NK-92 treated with Interleukin-12 subunit alpha and Interleukin-12 subunit beta, amount 100 ng/mL, for 24 hours (cell line): ENCODE measurements at regions not wholly inside any gene's neighbourhood (a gene's known extent, or its start where the extent isn't known, plus 50 kb on each side); places are given as distances from the start of the nearest gene placed in this dataset.

Source experiments
- DNase-seq: peaks from one replicate; lab custom pipeline; 2025; lab: John Stamatoyannopoulos, UW

DNA sequence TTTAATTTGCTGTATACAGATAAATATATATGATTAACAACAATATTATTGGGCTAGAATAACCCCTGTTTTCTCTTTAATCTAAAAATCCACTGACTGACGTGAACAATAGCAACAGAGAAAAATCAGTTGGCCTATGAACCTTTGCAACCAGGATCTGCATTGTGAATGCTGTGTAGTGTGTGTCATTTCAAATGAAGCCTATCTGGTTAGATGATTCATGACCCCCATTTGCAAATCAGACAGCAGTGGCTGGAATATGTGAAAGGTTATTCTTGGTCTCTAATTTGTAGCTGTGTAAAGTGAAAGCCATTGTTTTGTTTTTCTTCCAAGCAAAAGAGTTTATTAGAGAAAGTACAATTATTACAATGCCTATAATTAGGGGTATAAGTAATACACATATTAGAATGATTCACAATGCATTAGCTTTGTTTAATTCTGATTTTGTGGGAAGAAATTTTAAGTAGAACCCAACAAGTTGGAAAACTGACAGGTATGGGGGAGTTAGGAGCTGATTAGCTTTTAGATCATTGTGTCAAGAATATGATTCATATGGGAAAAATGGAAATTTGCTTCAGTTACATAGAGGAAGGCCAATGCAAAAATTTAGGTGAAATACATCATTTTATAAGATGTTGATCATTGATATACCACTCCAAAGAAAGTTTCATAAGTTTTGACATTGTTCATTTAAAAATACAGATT lies 1362.2 kb upstream of the TMEFF2 start:
- no peak for DNase-seq

GRCh38 chr2:193549661-193550060 lies 1354.9 kb upstream of the TMEFF2 start:
- no peak for DNase-seq

DNA sequence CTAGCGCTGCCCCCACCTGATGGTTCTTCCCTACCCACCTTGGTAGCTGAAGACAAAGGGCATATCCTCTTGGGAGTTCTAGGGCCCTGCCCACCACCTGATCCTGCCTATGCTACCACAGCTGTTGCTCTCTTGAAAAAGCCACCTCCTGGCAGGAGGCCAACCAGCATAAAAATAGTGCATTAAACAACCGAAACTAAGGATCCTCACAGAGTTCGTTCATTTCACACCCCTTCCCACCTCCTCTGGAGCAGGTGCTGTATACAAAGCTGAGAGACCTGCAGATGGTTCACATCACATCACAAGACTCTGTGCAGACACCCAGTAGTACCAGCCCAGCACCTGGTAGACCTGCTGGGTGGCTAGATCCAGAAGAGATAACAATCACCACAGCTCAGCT lies 1348.0 kb upstream of the TMEFF2 start:
- no peak for DNase-seq

DNA sequence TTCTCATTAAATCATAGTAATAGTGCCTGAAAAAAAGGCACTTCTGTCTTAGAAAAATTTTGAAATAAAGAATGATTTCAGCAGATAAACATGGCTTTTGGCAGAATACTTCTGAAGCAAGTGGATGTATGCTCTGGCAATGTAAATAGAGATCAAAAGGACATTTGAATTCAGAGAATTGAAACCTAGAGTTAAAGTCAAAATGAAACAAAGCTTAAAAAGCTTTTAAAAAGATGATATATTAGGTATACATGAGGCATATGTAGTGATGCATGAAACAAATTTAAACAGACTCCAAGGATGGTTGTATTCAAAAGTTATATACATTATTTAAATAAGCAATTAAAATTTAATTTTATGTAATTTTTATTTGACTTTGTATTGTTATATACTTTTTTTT lies 1344.5 kb upstream of the TMEFF2 start:
- DNase-seq, result no peak

GRCh38 chr2:193538061-193538460 lies 1343.3 kb upstream of the TMEFF2 start:
- DNase-seq, result no peak

- no peak for DNase-seq
These were observed 1342.8 kb upstream of the TMEFF2 start for GRCh38 chr2:193537531-193537930.

GRCh38 chr2:193528458-193528857 lies 1333.7 kb upstream of the TMEFF2 start:
- no peak for DNase-seq

GRCh38 chr2:193527146-193527545 lies 1332.4 kb upstream of the TMEFF2 start:
- no peak for DNase-seq

GRCh38 chr2:193523662-193524061 lies 1328.9 kb upstream of the TMEFF2 start:
- DNase-seq, result no peak

GRCh38 chr2:193521523-193521922 lies 1326.8 kb upstream of the TMEFF2 start:
- DNase-seq, result no peak

- DNase-seq, result no peak
These were observed 1326.2 kb upstream of the TMEFF2 start for GRCh38 chr2:193520709-193521458.

GRCh38 chr2:193518041-193518817 lies 1323.5 kb upstream of the TMEFF2 start:
- no peak for DNase-seq

DNA sequence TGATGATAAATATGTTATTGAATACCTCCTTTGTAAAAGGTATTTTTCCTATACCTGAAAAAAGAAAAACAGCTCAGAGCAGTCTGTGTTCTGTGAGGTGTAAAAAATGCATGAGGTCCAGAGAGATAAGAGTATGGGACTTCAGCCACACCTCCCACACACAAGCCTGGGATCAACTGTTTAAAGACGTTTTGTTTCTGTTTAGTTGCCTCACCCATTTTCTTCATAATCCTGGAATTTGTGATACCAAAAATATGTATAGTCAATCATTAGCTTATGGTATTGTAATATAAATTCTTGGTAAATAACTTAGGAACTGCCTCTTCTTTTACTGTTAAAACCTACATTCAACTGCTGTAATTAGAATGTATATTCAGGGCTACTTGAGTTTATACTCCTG lies 1322.9 kb upstream of the TMEFF2 start:
- no peak for DNase-seq

- no peak for DNase-seq
These were observed 1311.3 kb upstream of the TMEFF2 start for GRCh38 chr2:193506035-193506434.

GRCh38 chr2:193505620-193506019 lies 1310.9 kb upstream of the TMEFF2 start:
- DNase-seq, result no peak

DNA sequence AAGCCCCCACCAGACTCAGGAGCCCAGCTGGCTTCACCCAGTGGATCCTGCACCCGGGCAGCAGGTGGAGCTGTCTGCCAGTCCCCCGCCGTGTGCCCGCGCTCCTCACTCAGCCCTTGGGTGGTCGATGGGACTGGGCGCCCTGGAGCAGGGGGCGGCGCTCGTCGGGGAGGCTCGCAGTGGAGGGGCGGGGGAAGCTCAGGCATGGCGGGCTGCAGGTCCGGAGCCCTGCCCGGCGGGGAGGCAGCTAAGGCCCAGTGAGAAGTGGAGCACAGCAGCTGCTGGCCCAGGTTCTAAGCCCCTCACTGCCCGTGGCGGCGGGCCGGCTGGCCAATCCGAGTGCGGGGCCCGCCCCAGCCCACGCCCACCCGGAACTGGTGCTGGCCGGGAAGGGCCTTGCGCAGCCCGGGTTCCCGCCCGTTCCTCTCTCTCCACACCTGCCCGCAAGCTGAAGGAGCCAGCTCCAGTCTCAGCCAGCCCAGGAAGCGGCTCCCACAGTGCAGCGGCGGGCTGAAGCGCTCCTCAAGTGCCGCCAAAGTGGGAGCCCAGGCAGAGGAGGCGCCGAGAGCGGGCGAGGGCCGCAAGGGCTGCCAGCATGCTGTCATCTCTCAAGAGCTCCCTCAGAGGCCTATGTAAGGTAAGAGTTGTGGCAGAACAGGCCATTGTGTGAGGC lies 1307.8 kb upstream of the TMEFF2 start:
- DNase-seq, result no peak

DNA sequence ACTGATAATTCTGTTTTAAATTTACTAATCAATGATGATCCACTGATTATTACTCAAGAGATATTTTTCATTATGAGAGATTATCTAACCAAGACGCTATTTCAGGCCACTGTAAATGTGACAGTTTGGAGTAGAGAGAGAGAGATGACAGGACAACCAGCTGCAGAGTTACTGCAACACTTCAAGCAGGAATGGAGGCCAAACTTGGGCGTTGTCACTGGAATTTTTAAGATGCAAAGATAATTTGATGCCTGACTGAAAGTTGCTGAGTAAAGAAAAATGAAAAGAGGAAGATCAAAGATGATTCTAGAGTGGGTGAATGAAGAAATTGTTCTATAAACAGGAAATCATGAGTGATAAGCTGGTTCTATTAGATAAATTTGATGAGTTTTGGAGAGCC lies 1302.1 kb upstream of the TMEFF2 start:
- no peak for DNase-seq

- DNase-seq, result no peak
These were observed 1287.8 kb upstream of the TMEFF2 start for GRCh38 chr2:193482557-193482956.

DNA sequence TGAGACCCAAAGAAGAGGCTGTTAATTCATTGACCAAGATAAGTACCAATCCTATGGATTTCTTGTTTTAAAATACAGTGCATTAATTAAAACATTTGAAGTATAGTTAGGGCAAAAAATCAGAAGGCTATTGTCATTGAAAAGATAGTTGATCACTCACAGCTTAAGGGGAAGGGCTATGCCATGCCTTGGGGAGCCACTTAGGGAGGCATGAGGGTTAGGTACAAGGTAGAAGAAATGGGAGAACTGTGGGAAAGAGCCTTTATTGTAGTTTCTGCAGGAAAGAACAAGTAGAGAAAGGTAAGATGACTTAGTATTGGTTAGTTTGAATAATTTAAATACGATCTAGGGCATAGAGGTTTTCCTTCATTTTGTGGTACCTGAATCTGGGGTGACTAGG lies 1285.5 kb upstream of the TMEFF2 start:
- DNase-seq, result no peak

DNA sequence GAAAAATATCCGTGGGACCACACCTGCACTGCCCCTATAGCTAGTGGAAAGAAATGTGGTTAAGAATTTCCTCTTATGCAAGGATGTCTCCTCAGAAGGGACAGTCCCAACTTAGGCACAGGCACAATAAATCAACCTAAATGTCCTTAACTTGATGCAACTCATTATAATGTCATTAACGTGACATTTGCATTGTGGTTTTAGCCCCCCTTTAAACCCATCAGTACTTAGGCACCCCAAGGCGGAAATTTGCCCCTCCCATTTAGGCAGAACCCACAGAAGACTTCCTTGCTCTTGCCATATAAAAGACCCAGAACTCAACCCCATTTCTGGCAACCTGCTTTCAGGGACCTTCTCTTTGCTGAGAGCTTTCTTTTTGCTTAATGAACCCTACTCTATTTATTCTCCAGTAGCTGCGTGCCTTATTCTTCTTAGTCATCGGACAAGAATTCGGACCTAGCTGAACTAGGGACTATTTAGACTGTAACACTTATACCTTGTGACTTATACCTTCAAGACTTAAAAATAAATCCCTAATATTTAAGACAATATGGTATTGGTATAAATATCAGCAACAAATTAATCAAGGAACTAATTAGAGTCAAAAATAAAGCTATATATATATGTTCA lies 1281.6 kb upstream of the TMEFF2 start:
- DNase-seq, result no peak

GRCh38 chr2:193475038-193475437 lies 1280.3 kb upstream of the TMEFF2 start:
- DNase-seq, result no peak

- no peak for DNase-seq
These were observed 1274.5 kb upstream of the TMEFF2 start for GRCh38 chr2:193469251-193469650.
